Activated CD4-positive, CD25-positive, alpha-beta regulatory T cell treated with anti-CD3 and anti-CD28 coated beads, Interleukin-2, amount 50 U/mL, for 16 hours (primary cell): ENCODE measurements at regions not wholly inside any gene's neighbourhood (a gene's known extent, or its start where the extent isn't known, plus 50 kb on each side); places are given as distances from the start of the nearest gene placed in this dataset.

Source experiments
- DNase-seq: peaks from one replicate; pipeline ENCODE4 v3.0.0-alpha.2; 2020; ENCODE audit warnings: low read depth, low spot score

DNA sequence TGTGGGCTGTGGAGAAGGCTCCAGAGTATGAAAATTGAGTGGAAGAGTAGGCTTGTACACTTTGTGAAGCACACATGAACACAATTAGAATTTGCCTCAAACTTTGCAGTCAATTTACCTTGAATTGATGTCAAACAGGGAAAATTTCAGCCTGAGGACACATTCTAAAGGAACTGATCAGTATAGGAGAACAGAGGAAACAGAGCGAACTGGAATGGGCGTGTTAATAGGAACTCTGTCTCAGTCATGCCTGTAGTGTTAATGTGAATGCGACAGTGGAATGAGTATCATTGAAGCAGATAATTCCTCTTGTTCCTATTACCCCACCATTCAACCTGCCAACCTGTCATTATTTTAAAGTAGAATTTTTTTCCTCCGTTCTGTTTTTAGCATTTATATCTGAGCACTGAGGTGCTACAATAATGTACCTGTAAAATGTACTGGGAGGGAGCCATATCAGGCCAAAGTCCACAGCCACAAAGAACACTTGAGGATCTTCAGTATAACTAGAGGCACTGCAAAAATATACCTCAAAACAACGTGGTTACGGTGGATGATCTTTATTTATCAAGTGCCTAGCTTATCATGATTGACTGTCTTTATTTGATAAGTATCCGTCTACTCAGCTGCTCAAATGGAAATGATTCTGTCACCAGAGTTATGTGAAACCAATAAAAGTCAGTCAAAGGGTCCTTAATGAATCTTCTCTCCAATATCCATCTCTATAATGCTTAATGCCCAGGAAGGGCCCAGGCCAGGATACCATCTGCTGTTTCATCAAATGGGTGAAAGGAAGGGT lies 125.3 kb upstream of the STMND1 start:
- DNase-seq: no peak

DNA sequence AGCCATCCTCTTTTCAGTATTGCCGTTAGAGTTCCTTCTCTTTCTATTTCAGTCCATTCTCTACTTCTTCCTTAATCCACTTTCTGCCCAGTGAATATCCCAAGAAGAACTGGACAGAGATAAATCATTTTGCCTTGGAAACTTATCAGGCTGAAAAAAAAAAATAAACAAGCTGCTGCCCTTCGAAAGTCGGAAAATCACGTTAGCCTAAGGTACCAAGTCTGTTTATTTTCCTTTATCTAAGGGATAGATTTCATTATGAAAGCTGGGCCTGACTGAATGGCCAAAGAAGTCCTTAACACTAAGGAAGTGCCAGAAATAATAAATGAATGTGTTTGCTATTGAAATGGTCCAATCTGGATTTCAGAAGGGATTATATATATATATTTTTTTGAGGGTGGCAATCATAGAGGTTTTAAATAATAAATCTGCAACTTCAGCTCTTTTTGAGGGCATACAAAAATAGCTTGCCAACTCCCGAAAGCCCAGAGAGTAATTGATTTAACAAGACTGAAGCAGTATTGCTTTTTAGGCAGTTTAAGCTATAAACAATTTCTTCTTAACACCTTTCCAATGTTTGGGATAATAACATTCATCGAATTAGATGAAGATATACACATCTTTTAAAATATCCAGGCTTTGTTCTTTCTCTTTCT lies 127.0 kb upstream of the STMND1 start:
- DNase-seq: no peak

GRCh38 chr6:16974387-16974673 lies 127.5 kb upstream of the STMND1 start:
- no peak for DNase-seq

GRCh38 chr6:16973545-16974386 lies 128.1 kb upstream of the STMND1 start:
- no peak for DNase-seq

DNA sequence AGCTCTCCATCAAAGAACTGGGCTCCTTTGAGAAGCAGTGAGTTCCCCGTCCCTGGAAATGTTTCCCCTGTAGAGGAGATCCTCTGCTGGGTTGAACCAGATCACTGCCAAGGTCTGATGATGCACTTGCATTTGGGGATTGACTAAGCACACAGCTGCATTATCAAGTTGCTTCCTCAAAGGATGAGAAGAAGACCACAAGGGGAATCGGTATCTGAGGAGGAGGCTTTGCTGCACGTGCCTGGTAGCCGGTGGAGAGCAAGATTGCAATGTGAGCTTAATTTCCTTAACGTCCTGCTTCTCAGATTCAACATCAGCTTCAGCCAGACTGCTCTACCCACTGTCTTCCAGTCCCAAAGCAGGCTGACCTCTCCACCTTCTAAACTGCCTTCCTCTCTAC lies 128.8 kb upstream of the STMND1 start:
- no peak for DNase-seq

- no peak for DNase-seq
Observed at GRCh38 chr6:16972535-16972934, 129.3 kb upstream of the STMND1 start.

DNA sequence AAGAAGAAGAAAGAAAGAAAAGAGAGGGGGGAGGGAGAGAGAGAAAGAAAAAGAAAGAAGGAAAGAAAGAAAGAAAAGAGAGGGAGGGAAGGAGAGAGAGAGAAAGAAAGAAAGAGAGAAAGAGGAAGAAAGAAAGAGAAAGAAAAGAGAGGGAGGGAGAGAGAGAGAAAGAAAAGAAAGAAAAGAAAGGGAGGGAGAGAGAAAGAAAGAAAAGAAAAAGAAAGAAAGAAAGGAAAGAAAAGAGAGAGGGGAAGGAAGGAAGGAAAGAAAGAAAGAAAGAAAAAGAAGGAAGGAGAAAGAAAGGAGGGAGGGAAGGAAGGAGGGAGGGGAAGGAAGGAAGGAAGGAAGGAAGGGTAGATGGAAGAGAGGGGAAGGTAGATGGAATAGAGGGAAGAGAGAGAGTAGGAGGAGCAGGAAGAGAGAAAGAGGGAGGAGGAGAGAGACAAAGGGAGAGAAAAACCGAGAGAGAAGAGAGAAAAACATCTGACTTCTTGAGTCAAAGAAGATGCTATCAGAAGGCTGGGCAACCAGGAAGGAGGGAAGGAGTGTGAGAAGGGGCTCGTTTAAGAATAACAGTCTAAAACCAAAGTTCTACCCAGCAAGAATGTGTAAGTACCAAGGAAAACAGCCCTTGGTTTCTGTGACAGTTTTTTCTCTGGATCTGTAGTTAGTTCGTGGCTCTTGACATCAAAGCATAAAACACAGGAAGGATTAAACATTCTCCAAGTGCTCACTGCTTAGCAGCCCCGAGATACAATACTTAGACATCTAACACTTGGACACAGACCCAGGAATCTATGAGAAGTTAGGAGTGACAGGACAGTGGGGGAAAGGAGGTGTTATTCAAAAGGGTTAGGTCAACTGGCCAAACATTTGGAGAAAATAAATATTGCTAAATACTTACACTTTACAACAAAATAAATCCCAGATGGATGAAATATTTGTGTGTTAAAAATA lies 131.9 kb upstream of the STMND1 start:
- DNase-seq: no peak

GRCh38 chr6:16968101-16968500 lies 133.7 kb upstream of the STMND1 start:
- no peak for DNase-seq

DNA sequence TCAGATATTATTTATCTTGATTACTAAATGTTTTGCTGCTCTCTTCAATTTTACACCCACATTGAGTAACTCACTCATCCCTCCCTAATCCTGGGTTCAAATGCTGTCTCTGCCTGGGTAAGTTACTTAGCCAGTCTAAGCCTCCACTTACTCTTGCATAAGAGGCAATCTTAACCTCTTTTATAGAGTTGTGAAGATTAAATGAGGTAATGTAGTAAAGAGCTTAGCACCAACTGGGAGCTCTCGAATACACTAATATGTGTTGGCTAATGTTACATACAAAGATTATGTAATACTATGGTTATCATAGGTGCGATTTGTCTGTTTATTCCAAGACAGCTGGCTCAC lies 134.4 kb upstream of the STMND1 start:
- DNase-seq: no peak

- no peak for DNase-seq
Observed at GRCh38 chr6:16966791-16967469, 134.9 kb upstream of the STMND1 start.

- no peak for DNase-seq
Observed at GRCh38 chr6:16965689-16966088, 136.2 kb upstream of the STMND1 start.

DNA sequence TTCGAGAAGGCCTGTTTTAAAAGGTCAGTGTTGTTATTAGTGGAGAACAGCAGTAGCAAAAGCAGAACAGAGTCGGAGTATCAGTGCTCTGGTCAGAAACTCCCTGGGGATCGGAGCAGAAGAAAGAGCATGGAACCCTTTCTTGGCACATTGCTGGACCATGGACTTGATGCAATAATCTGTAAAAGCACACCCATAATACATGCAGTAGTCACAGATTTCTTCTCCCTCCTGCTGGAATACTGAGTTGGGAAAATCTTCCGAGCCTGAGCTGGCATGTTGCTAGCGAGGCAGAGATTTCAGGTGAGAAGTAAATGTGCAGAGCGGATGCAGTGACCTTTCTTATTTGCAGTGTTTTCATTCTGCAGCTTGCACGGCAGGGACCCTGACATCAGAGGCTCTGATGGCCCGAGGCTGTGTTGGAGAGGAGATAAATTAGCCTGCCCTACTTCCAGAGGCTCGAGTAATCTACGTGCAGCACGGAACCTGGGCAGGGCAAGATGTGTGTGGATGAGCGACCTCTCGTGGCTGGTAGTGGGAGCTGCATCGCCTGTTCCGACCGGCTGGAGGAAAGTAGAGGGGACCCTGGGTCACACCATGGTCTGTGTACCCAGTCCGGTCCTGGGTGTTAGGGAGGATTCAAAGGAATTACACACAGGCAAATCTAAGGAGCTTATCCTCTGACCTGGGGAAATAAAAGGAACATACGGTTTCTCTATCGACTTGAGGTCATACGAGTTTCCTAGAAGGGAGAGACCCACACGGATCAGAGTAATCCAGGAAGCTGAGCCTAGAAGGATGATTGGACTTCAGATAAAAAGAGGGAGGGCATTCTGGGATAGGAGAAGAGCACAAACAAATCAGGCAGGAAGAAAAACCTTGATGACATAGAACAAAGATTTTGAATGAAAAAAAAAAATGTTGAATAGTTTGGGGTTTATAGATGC lies 137.0 kb upstream of the STMND1 start:
- DNase-seq: peak; percentile 33

DNA sequence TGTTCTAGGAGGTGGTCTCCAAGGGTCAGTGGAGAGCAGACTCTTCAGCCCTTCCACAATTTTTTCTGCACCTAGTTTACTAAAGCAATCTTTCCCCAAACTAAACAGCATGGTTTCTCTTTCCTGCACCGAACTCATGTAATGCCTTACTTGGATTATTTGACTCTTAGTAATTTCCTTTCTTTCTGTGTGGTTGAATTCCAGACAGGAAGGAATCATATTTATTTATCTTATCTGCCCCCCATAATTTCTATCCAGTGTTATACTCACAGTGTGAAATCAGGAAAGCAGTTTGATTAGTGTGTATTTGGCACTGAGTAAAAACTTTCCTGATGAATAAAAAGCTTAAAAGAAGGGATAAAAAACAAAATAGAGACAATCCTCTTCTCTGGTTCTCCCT lies 140.3 kb upstream of the STMND1 start:
- no peak for DNase-seq

DNA sequence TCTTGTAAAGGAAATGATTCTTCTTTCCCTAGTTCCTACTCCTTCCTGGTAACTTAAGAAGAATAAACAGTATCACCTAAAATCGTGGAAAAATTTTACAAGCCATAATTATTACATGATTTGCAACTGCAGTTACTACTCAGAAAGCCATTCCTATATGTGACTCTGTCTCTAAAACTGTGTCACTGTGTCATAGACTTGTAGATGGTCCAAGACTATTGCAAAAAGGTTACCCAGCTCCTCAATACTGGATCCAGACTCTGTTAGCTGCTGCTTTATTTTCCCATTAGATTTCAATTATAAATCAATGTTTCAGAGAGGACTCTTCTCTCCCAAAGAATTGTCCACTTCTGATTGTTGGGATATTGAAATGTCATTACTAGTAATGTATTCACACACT lies 142.1 kb upstream of the STMND1 start:
- no peak for DNase-seq

DNA sequence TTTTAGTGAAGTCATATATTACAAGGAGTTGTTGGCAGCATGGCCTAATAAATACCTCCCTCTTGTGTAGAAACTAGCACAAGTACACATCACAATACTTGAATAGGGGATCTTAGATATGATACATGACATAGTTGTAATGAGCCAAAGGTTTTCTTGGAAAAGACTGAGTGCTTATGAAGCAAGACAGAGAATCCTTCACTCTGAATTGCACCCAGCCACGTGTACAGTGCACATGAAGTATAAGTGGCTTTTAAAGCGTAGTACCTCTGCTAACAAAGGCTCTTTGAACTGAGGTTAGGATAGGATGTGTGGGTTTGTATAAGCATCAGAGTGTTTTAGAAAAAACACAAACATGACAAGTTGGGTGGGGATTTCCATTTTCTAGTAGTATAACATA lies 145.5 kb upstream of the STMND1 start:
- no peak for DNase-seq

DNA sequence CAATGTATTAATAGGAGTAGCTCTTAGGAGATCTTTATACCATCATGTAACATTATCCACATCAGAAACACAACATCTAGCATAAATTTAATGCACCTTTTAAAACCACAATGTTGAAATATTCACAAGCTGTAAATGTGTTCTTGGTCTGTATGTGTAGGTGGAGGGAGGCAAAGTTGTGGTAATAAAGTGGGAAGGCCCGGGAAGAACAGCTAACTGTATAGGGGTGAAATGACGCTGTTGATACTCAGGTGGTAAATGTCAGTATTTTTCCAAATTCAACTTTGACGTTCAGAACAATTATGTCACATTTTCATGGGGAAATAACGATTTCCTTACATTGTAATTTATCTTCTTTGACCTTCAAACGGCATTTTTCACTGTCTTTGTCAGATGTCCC lies 146.0 kb upstream of the STMND1 start:
- DNase-seq: no peak

- DNase-seq: no peak
Observed at GRCh38 chr6:16953905-16954304, 147.9 kb upstream of the STMND1 start.

DNA sequence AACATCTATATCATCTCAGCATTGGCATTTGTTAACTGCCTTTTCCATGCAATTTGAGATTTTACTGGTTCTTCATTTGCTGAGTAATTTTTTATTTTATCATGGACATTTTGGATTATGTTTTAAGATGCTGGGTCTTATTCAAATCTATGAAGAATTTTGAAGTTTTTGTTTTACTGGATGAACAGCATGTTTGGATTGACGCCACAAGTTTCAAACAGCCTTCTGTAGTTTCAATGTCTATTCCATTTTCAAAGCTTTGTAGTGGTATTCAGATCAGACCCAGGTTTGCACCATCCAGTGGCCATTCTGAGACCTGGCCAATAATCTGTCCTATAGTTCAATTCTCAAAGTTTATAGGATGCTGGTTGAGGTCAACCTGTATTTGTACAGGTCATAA lies 148.4 kb upstream of the STMND1 start:
- no peak for DNase-seq

DNA sequence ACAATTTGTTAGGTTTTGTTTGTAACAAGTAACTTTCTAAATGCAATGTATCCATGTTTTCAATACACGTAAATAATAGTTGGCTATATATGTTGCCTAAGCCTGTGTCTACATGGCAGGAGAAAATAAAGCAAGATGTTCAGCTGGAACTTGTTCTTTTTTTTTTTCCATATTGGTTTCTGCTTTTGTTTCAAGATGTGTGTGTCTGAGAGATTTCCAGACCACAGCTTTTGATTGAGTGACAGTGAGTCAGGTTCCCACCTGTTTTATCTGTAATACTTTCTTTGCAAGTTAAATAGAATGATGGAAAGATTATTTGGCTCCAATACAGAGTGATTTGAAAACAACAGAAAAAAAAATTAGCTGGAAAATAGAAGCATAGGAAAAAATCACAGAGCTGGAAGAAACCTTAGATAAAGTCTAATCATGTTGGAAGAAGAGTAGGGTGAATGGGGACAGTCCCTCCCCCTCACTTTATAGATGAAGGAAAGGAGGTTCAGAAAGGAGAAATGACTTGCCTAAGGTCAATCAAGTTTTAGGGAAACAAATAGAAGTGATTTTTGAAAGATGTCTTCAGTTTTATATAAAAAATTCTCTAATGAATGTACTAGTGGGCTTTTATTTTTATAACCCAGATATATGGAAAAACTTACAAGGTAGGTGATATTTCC lies 150.9 kb upstream of the STMND1 start:
- DNase-seq: no peak
